Activated CD4-positive, alpha-beta memory T cell treated with anti-CD3 and anti-CD28 coated beads, Interleukin-2, amount 10 ng/mL, durations not matched to agents 7 days and 5 days (primary cell): ENCODE measurements at regions not wholly inside any gene's neighbourhood (a gene's known extent, or its start where the extent isn't known, plus 50 kb on each side); places are given as distances from the start of the nearest gene placed in this dataset.
"Not testable (repeated sequence)": the region's sequence is repeated elsewhere in the genome, so short reads cannot be mapped to it uniquely, and the experiment has no call there.

Source experiments
- CTCF ChIA-PET: fragments of 350-600 bp; sonication (Branson Sonifier 250); formaldehyde crosslinking; loops from one replicate; lab custom pipeline; 2021; ENCODE audit warnings: antibody characterized with exemption, inconsistent platforms; lab: Charles Lee
- POLR2A ChIA-PET: fragments of 350-600 bp; sonication (Branson Sonifier 250); formaldehyde crosslinking; loops from one replicate; lab custom pipeline; 2021; ENCODE audit warnings: antibody characterized with exemption; lab: Charles Lee
- DNase-seq: peaks from one replicate; pipeline ENCODE4 v3.0.0-alpha.2; 2020
- H3K27ac Mint-ChIP-seq: one replicate; pipeline ENCODE4 v1.8.0; 2021; ENCODE audit warnings: mild to moderate bottlenecking, mixed read lengths
- H3K27me3 Mint-ChIP-seq: one replicate; pipeline ENCODE4 v1.8.0; 2021; ENCODE audit warnings: mixed read lengths
- H3K36me3 Mint-ChIP-seq: one replicate; pipeline ENCODE4 v1.8.0; 2021; ENCODE audit warnings: low read depth, mixed read lengths
- H3K4me1 Mint-ChIP-seq: one replicate; pipeline ENCODE4 v1.8.0; 2021; ENCODE audit warnings: mixed read lengths
- H3K4me3 Mint-ChIP-seq: one replicate; pipeline ENCODE4 v1.8.0; 2021; ENCODE audit warnings: mild to moderate bottlenecking, mixed read lengths
- H3K9me3 Mint-ChIP-seq: one replicate; pipeline ENCODE4 v1.8.0; 2021; ENCODE audit warnings: mixed read lengths

DNA sequence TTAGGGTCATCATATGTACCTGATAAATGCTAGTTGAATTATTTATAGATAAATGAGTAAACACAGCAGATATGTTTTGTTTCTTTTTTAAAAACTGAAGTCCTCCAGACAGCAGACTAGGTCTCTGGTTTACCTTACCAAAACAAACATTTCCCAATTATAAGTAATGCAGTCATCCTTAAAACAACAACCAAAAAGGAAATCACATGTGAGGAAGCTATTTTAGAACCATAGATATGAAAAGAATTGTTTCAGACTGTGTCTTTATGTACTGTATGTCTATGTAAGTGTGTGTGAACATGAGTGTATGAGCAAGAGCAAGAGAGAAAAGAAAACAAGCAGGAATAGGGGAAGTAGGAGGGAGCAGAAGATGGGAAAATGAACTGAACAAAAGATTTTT, 441.0 kb downstream of the CPS1 start:
- CTCF ChIA-PET = no interaction called here
- Mint-ChIP-seq H3K4me3 (no peak overlapping the region), H3K9me3 (no peaks in the 10 kb centered on the region), H3K27me3 (no peaks in the 10 kb centered on the region), H3K36me3 (no peaks in the 10 kb centered on the region), H3K27ac (no peak overlapping the region), H3K4me1 (no peaks in the 10 kb centered on the region)
- no peak for DNase-seq
- POLR2A ChIA-PET = no interaction called here

DNA sequence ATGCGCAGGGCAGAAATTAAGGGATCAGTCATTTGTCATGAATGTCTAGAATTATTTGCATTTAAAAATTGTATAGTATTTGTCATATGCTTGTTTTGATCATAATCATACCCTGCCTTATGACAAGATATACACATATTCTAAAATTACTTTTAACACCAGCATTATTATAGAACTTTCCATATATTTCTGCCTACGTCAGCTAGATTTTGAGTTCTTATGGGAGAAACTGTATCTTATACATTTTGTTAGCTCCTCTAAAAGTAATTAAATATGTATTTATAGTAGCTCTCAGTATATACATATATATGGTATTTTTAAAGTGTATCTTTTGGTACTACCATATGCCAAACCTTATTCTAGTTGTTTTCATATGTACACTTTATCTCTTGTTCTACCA, 441.9 kb downstream of the CPS1 start:
- no peaks in the 10 kb centered on the region for H3K4me1 Mint-ChIP-seq
- no peak for DNase-seq
- H3K36me3 Mint-ChIP-seq = no peaks in the 10 kb centered on the region
- ChIA-PET POLR2A (no interaction called here), CTCF (no interaction called here)
- H3K4me3 Mint-ChIP-seq = no peak overlapping the region
- no peak overlapping the region for H3K27ac Mint-ChIP-seq
- no peaks in the 10 kb centered on the region for H3K9me3 Mint-ChIP-seq
- no peaks in the 10 kb centered on the region for H3K27me3 Mint-ChIP-seq

DNA sequence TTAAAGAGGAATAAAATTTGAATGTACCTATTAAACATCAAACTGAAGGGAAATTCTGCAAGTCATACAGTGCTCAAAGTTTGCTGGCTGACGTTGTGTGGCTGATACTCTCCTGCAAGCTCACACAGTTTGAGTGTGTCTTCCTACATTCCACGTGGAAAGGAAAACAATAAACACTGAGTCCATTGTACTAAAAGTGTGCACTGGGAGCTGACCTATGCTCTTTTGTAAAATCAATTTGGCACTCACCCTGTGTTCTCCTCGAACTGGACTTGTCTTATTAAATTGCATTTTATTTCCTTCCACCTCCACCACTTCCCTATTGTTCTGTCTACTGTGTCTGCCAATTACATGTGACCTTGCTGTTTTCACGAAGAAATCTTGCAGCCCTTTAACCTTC, 458.0 kb downstream of the CPS1 start:
- no peaks in the 10 kb centered on the region for H3K36me3 Mint-ChIP-seq
- no peak for DNase-seq
- CTCF ChIA-PET = no interaction called here
- POLR2A ChIA-PET = no interaction called here
- peaks cover 11% of the 10 kb centered on the region for H3K9me3 Mint-ChIP-seq
- H3K4me3 Mint-ChIP-seq = no peak overlapping the region
- H3K27ac Mint-ChIP-seq = no peak overlapping the region
- no peaks in the 10 kb centered on the region for H3K4me1 Mint-ChIP-seq
- no peaks in the 10 kb centered on the region for H3K27me3 Mint-ChIP-seq

DNA sequence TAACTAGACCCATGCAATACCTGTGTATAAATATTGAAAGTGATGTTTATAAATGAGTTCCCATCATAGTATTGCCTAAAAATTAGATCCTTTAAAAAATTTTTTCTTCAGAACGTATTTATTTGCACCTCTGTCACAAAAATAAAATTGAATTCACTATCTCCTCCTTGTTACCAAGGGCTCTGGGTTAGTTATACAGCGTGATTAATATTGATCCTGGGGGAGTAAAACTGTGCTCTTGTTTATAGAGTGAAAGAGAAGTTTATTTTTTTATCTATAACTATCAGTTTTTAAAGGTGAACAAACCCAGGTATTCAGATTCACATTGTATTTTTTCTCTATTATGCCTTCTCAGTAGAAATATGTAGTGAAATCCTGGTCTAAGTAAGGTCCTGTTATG, 458.5 kb downstream of the CPS1 start:
- Mint-ChIP-seq H3K27ac (no peak overlapping the region), H3K4me1 (no peaks in the 10 kb centered on the region), H3K27me3 (no peaks in the 10 kb centered on the region), H3K4me3 (no peak overlapping the region), H3K9me3 (peaks cover 11% of the 10 kb centered on the region), H3K36me3 (no peaks in the 10 kb centered on the region)
- ChIA-PET CTCF (no interaction called here), POLR2A (no interaction called here)
- DNase-seq = no peak

DNA sequence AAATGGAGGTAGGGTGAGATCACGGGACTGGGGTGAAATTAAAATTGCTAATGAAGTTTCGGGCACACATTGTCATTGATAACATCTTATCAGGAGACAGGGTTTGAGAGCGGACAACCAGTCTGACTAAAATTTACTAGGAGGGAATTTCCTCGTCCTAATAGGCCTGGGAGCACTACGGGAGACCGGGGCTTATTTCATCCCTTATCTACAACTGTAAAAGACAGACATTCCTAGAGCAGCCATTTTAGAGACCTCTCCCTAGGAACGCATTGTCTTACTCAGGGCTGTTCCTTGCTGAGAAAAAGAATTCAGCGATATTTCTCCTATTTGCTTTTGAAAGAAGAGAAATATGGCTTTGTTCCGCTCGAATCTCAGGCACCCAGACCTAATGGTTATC, 468.7 kb downstream of the CPS1 start:
- H3K4me1 Mint-ChIP-seq, POLR2A ChIA-PET, DNase-seq, H3K27me3 Mint-ChIP-seq, CTCF ChIA-PET, H3K4me3 Mint-ChIP-seq, H3K27ac Mint-ChIP-seq, H3K36me3 Mint-ChIP-seq: not testable (repeated sequence)
- peaks cover 24% of the 10 kb centered on the region for H3K9me3 Mint-ChIP-seq

DNA sequence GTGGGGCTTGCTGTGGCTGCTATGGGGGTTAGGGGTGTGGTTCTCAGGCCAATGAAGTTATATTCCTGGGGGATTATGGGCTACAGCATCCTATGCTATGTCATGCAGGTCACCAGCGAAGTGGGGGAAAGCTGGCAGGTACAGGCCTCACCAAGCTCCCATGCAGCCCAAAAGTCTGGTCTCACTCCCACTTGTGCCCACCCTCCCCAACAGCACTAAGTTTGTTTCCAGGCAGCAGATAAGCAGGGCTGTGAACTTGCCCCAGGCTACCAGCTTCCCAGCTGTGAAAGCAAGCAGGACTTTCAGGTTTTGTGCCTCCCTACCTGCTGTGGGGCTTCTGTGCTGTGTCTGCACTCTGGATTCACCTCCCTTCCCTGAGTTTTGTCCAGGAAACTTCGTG, 469.7 kb downstream of the CPS1 start:
- H3K9me3 Mint-ChIP-seq = peaks cover 24% of the 10 kb centered on the region
- POLR2A ChIA-PET = no interaction called here
- no peak overlapping the region for H3K4me3 Mint-ChIP-seq
- CTCF ChIA-PET = no interaction called here
- no peaks in the 10 kb centered on the region for H3K4me1 Mint-ChIP-seq
- no peaks in the 10 kb centered on the region for H3K36me3 Mint-ChIP-seq
- no peak for DNase-seq
- H3K27me3 Mint-ChIP-seq = no peaks in the 10 kb centered on the region
- H3K27ac Mint-ChIP-seq = no peak overlapping the region

DNA sequence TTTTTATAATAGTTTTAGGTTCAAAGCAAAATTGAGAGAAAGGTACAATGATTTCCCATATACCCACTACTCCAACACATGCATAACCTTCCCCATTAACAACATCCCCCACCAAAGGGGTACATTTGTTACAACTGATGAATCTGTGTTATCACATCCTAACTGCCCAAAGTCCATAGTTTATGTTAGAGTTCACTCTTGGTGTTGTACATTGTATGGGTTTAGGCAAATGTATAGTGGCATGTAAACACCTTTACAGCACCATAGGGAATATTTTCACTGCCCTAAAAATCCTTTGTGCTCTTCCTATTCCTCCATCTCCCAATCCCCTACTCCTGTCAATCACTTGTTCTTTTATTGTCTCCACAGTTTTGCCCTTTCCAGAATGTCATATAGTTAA, 471.6 kb downstream of the CPS1 start:
- CTCF ChIA-PET = no interaction called here
- DNase-seq = no peak
- Mint-ChIP-seq H3K4me1 (no peaks in the 10 kb centered on the region), H3K4me3 (no peak overlapping the region), H3K36me3 (no peaks in the 10 kb centered on the region), H3K27me3 (no peaks in the 10 kb centered on the region), H3K27ac (no peak overlapping the region), H3K9me3 (peaks cover 16% of the 10 kb centered on the region)
- POLR2A ChIA-PET = no interaction called here

DNA sequence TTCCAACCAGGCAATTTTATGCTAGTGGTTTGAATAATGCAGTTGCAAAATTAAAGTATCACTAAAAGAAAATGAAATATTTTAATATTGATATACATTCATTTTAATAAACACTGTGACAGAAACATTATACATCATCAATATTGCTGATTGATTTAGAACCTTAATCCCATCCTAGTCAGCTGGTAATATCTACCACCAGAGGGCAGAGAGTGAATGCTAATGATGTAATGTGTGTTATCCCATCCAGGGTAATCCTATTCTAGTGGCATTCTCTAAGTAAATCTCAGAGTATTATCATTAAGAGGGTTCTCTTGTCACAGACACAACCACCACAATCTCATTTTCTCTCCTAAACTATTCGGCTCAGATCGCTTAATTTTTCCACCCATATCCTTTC, 477.4 kb downstream of the CPS1 start:
- Mint-ChIP-seq H3K27ac (no peak overlapping the region), H3K36me3 (no peaks in the 10 kb centered on the region), H3K4me1 (no peaks in the 10 kb centered on the region), H3K4me3 (no peak overlapping the region), H3K9me3 (no peaks in the 10 kb centered on the region), H3K27me3 (no peaks in the 10 kb centered on the region)
- no peak for DNase-seq
- ChIA-PET CTCF (no interaction called here), POLR2A (no interaction called here)

DNA sequence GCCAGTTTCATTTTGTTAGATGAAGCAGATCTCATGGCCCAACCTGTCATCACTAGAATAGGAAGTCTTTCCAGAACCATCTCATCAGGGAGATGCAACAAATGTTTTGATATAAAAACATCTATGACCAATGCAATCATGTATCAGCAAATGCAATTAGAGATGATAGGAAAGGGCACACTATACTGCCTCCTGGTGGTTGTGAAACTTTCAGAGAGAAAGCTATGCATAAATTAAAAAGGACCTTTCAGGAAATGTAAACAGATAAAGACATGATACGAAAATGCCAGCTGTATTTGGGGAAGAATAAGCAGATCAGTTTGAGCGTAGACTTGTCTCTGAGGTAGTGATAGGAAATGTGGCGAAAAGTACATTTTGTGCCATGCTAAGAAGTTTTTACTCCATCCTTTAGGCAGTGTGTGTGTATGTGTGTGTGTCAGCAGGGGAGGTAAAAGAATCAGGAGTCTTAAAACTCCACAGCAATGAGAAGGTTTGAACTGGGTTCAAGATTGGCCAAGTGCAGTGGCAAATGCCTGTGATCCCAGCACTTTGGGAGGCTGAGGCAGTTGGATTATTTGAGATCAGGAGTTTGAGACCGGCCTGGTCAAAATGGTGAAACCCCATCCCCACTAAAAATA, 479.3 kb downstream of the CPS1 start:
- Mint-ChIP-seq H3K4me1 (no peaks in the 10 kb centered on the region), H3K36me3 (no peaks in the 10 kb centered on the region), H3K27ac (no peak overlapping the region), H3K4me3 (no peak overlapping the region), H3K9me3 (no peaks in the 10 kb centered on the region), H3K27me3 (no peaks in the 10 kb centered on the region)
- POLR2A ChIA-PET = no interaction called here
- CTCF ChIA-PET = no interaction called here
- DNase-seq = no peak

DNA sequence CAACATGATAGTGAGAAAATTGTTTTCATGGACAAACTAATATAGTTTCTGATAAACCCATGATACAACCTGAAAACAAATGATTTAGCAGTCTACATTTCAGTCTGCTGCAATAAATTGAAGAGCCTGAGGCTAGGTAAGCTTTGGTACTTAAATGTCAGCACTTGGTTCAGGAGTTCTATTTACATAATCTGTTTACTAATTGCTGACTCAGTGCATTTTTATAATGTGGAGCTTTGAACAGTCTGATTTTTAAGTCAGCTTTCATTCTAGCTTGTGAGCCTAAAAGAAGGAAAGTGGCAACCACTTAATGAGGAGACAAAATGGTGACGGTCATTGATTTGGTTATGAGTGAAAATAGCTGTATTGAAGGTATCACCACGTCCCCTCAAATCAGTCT, 488.6 kb downstream of the CPS1 start:
- POLR2A ChIA-PET = no interaction called here
- Mint-ChIP-seq H3K4me1 (no peaks in the 10 kb centered on the region), H3K36me3 (no peaks in the 10 kb centered on the region), H3K27me3 (no peaks in the 10 kb centered on the region), H3K4me3 (no peak overlapping the region), H3K27ac (no peak overlapping the region), H3K9me3 (no peaks in the 10 kb centered on the region)
- CTCF ChIA-PET = no interaction called here
- DNase-seq = no peak

DNA sequence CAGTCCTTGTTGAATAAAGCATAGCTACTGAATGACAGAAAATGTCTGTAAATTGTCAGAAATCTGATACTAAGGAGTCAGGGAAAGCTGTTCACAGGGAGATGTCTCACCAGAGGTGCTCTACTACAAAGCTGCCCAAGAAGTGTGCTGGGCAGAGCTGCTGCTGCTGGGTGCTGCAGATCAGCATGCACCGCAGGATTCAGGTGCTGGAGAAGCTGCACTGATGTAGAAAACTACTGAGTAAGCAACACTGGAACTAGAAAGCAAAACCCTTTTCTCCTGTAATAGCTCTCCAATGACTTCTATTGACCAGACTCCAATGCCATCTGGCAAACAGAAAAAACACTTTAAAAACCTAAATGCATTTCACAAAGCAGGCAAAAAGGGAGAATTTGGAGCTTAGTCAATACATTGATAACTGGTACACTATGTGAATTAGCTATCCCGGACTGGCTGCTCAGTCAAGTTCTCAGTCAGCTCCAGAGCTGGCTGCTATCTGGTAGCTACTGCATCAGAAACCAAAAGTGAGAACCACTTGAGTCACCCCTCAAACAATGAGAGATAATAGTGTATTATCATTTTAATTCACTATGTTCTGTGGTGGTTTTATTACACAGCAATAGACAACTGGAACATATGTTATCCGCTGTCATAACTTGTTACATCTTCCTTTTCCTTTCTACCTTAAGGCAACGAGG, 493.1 kb downstream of the CPS1 start:
- Mint-ChIP-seq H3K9me3 (no peaks in the 10 kb centered on the region), H3K4me1 (no peaks in the 10 kb centered on the region), H3K36me3 (no peaks in the 10 kb centered on the region), H3K4me3 (no peak overlapping the region), H3K27me3 (no peaks in the 10 kb centered on the region), H3K27ac (no peak overlapping the region)
- POLR2A ChIA-PET = no interaction called here
- no peak for DNase-seq
- CTCF ChIA-PET = no interaction called here

DNA sequence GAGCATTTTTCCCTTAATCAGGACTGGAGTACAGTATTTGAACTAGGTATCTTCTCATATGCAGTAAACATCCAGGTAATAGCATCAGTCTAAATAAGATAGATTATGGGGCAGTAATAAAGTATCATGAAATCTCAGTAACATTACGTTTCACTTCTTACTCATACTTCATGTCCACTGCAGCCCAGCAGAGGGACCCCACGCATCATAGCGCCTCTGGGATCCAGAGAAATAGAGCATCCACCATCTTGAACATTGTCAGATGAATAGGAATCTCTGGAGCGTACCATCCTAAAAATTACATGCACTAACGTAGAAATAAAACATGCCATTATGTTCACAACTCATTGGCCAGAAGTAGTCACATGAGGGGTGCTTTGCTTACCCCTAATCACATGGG, 499.0 kb downstream of the CPS1 start:
- Mint-ChIP-seq H3K27ac (no peak overlapping the region), H3K4me3 (no peak overlapping the region), H3K27me3 (no peaks in the 10 kb centered on the region), H3K4me1 (no peaks in the 10 kb centered on the region), H3K9me3 (peaks cover 5% of the 10 kb centered on the region), H3K36me3 (no peaks in the 10 kb centered on the region)
- no peak for DNase-seq
- ChIA-PET POLR2A (no interaction called here), CTCF (no interaction called here)

DNA sequence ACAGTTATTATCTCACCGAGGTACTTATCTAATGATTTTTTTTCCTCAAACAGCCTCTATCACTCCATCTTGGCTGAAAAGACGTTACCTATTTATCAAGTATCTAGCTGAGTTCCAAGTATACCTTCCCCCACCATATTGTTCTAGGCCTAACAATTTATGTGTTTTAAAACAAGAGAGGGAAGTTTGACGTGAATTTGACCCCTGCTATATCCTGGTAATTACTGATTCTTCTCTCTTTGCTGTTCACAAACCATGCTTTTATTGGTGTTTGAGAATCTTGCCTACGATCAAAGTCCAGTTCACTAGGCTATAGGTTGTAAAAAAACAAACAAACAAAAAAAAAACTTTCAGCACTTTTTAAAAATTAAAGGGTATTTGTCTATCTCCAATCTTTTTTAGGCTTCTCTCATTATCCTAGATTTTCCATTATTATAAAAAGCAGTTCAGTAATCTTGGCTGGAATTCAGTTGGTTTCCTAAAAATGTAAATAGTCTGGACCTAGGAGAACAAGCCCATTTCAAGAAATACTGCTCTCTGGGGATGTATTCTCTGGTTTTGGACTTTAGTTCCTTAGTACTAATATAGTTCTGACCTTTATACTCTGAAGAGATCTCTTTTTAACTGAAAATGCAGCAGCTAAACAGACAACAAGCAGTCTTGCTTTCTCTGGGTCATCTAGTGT, 505.4 kb downstream of the CPS1 start:
- POLR2A ChIA-PET = no interaction called here
- no peak for DNase-seq
- Mint-ChIP-seq H3K4me1 (no peaks in the 10 kb centered on the region), H3K27me3 (no peaks in the 10 kb centered on the region), H3K27ac (no peak overlapping the region), H3K4me3 (no peak overlapping the region), H3K9me3 (peaks cover 4% of the 10 kb centered on the region), H3K36me3 (no peaks in the 10 kb centered on the region)
- CTCF ChIA-PET = no interaction called here

DNA sequence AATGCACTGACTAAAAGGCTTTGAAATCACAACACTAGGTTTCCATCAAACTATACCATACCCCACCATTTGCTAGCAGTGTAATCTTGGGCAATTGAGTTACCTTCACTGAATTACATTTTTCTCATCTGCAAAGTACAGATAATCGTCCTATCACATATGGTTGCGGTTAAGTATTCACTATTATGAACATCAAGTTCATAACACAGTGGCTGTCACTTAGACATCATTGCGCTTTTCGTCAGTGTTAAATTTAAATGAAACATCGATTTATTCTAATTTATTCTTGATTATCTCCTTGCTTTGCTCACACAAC, 505.9 kb downstream of the CPS1 start:
- ChIA-PET POLR2A (no interaction called here), CTCF (no interaction called here)
- no peaks in the 10 kb centered on the region for H3K27me3 Mint-ChIP-seq
- no peaks in the 10 kb centered on the region for H3K4me1 Mint-ChIP-seq
- no peaks in the 10 kb centered on the region for H3K36me3 Mint-ChIP-seq
- H3K9me3 Mint-ChIP-seq = no peaks in the 10 kb centered on the region
- no peak overlapping the region for H3K4me3 Mint-ChIP-seq
- H3K27ac Mint-ChIP-seq = no peak overlapping the region
- DNase-seq = no peak
